ENCODE measurements at regions not wholly inside any gene's neighbourhood (a gene's known extent, or its start where the extent isn't known, plus 50 kb on each side); places are given as distances from the start of the nearest gene placed in this dataset.
A peak's percentile ranks its signal among the peaks of the same experiment; 100 is the strongest.

GRCh38 chr10:4501306-4501705, 324.7 kb upstream of the AKR1E2 start:
- no peak overlapping the region for H3K27ac Mint-ChIP-seq
- H3K36me3 Mint-ChIP-seq (ENCODE audit: low read depth): no peaks in the 10 kb centered on the region
- no peaks in the 10 kb centered on the region for H3K9me3 Mint-ChIP-seq
- no peaks in the 10 kb centered on the region for H3K27me3 Mint-ChIP-seq (ENCODE audit: low read depth)
- DNase-seq: no peak
- intact Hi-C loops (cut with micrococcal nuclease): no loop called here
- no peak overlapping the region for H3K4me3 Mint-ChIP-seq
- H3K4me1 Mint-ChIP-seq (ENCODE audit: low read depth): no peaks in the 10 kb centered on the region
- CTCF ChIA-PET: no interaction called here

- Mint-ChIP-seq H3K9me3 (no peaks in the 10 kb centered on the region), H3K27ac (no peak overlapping the region), H3K27me3 (ENCODE audit: low read depth) (no peaks in the 10 kb centered on the region), H3K4me1 (ENCODE audit: low read depth) (no peaks in the 10 kb centered on the region), H3K36me3 (ENCODE audit: low read depth) (no peaks in the 10 kb centered on the region), H3K4me3 (no peak overlapping the region)
- no peak for DNase-seq
- intact Hi-C loops (cut with micrococcal nuclease): no loop called here
- CTCF ChIA-PET: interaction anchor here (1.1 kb wide), 1 partner anchor 1305 kb away, joined by 3 read pairs; no protein-coding TSS in a partner anchor
Observed at GRCh38 chr10:4498711-4499251, 327.2 kb upstream of the AKR1E2 start.

DNA sequence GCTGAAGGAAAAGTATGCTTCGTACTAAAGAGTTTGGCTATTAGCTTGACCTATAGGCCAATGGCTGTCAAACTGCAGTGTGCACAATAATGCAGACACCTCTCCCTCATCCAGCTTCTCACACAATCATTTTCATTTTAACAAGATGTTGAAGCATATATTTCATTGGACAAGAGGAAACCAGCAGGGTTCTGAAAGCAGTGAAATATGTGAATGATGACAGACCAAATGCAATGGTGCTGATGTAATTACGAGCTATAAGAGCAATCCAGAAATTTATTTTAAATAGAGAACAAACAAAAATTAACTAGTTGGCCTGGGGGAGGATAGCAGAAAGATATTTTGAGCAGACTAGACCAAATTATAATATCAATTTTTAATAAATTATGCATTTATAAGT, 331.5 kb upstream of the AKR1E2 start:
- Mint-ChIP-seq H3K27me3 (ENCODE audit: low read depth) (peaks cover 8% of the 10 kb centered on the region), H3K4me3 (no peak overlapping the region), H3K4me1 (ENCODE audit: low read depth) (no peaks in the 10 kb centered on the region)

DNA sequence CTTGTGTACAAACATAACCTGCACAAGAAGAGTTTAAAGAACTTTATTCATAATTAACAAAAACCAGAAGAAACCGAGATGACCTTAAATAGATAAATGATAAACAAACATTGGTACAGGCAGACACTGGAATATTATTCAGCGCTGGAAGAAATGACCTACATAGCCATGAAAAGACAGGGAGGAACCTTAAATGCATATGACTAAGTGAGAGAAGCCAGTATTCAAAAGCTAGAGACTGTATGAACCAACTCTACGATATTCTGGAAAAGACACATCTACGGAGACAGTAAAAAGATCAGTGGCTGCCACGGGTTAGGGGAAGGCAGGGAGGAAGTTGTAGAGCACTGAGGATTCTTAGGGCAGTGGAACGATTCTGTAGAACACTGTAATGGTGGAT, 333.8 kb upstream of the AKR1E2 start:
- H3K4me3 Mint-ChIP-seq: no peak overlapping the region
- H3K4me1 Mint-ChIP-seq (ENCODE audit: low read depth): no peaks in the 10 kb centered on the region
- peaks cover 12% of the 10 kb centered on the region for H3K27me3 Mint-ChIP-seq (ENCODE audit: low read depth)
- no peaks in the 10 kb centered on the region for H3K36me3 Mint-ChIP-seq (ENCODE audit: low read depth)
- H3K9me3 Mint-ChIP-seq: no peaks in the 10 kb centered on the region
- no peak overlapping the region for H3K27ac Mint-ChIP-seq
- CTCF ChIA-PET: no interaction called here
- no peak for DNase-seq
- intact Hi-C loops (cut with micrococcal nuclease): no loop called here

More for the DNA sequence above, 331.5 kb upstream of the AKR1E2 start:
- H3K9me3 Mint-ChIP-seq: no peaks in the 10 kb centered on the region
- CTCF ChIA-PET: no interaction called here
- H3K27ac Mint-ChIP-seq: no peak overlapping the region
- no peaks in the 10 kb centered on the region for H3K36me3 Mint-ChIP-seq (ENCODE audit: low read depth)
- intact Hi-C loops (cut with micrococcal nuclease): no loop called here
- no peak for DNase-seq

GRCh38 chr10:4488904-4489303, 337.1 kb upstream of the AKR1E2 start:
- intact Hi-C loops (cut with micrococcal nuclease): no loop called here
- H3K4me3 Mint-ChIP-seq: no peak overlapping the region
- CTCF ChIA-PET: interaction anchor here (0.7 kb wide), 1 partner anchor 9 kb away, joined by 5 read pairs; no protein-coding TSS in a partner anchor
- H3K27ac Mint-ChIP-seq: no peak overlapping the region
- no peak for DNase-seq
- H3K9me3 Mint-ChIP-seq: no peaks in the 10 kb centered on the region
- no peaks in the 10 kb centered on the region for H3K4me1 Mint-ChIP-seq (ENCODE audit: low read depth)
- H3K27me3 Mint-ChIP-seq (ENCODE audit: low read depth): peaks cover 12% of the 10 kb centered on the region
- H3K36me3 Mint-ChIP-seq (ENCODE audit: low read depth): no peaks in the 10 kb centered on the region

DNA sequence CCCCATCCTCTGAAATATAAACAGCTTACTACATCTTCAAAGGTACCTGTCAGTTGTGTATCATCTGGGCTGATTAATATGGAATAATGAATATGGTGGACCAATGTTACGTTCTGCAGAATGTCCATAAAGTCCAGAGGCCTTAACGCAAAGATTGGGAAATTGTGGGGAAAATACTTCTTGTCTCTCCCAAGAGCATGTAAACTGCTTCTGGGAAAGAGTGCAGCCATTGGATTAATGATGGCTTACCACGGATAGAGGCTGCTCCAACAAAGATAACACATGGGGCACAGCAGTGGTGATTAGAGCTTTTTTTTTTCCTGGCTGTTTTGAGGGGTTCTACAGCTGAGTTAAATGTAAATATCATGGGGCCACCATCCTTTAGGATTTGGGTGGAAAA, 340.4 kb upstream of the AKR1E2 start:
- intact Hi-C loops (cut with micrococcal nuclease): no loop called here
- no peaks in the 10 kb centered on the region for H3K36me3 Mint-ChIP-seq (ENCODE audit: low read depth)
- H3K27ac Mint-ChIP-seq: no peak overlapping the region
- H3K4me1 Mint-ChIP-seq (ENCODE audit: low read depth): peaks cover 11% of the 10 kb centered on the region
- H3K9me3 Mint-ChIP-seq: no peaks in the 10 kb centered on the region
- no peak overlapping the region for H3K4me3 Mint-ChIP-seq
- H3K27me3 Mint-ChIP-seq (ENCODE audit: low read depth): peaks cover 5% of the 10 kb centered on the region
- no peak for DNase-seq
- CTCF ChIA-PET: interaction anchor here (0.6 kb wide), 1 partner anchor 1288 kb away, joined by 3 read pairs; no protein-coding TSS in a partner anchor

GRCh38 chr10:4483811-4484210, 342.2 kb upstream of the AKR1E2 start:
- Mint-ChIP-seq H3K36me3 (ENCODE audit: low read depth) (peaks cover 1% of the 10 kb centered on the region), H3K27ac (no peak overlapping the region), H3K4me3 (no peak overlapping the region), H3K4me1 (ENCODE audit: low read depth) (peaks cover 11% of the 10 kb centered on the region), H3K27me3 (ENCODE audit: low read depth) (peaks cover 5% of the 10 kb centered on the region), H3K9me3 (peaks cover 9% of the 10 kb centered on the region)
- intact Hi-C loops (cut with micrococcal nuclease): no loop called here
- DNase-seq: no peak
- CTCF ChIA-PET: interaction anchor here (0.6 kb wide), 1 partner anchor 332 kb away, joined by 4 read pairs; no protein-coding TSS in a partner anchor

DNA sequence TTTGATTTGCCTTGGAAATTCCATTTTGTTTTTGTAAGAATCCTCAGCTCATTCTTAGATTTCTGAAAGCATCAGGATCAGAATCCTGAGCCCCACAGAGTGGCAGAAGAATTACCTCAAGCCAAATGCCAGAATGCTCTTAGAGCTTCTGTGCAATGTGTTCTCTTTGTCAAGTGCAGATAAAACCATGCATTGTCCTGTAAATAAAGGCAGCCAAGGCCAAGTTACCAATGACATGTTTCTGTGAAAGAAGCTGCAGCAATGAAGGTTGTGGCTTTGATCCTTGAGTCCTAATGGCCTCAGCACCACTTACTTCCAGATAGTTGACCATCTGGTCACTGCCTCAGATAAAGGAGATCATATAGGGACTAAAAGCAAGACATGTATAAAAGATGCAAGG, 343.3 kb upstream of the AKR1E2 start:
- intact Hi-C loops (cut with micrococcal nuclease): no loop called here
- Mint-ChIP-seq H3K4me3 (no peak overlapping the region), H3K4me1 (ENCODE audit: low read depth) (peaks cover 11% of the 10 kb centered on the region), H3K9me3 (peaks cover 9% of the 10 kb centered on the region), H3K27ac (no peak overlapping the region), H3K36me3 (ENCODE audit: low read depth) (peaks cover 1% of the 10 kb centered on the region), H3K27me3 (ENCODE audit: low read depth) (peaks cover 2% of the 10 kb centered on the region)
- DNase-seq: no peak
- CTCF ChIA-PET: no interaction called here

GRCh38 chr10:4481192-4481591, 344.8 kb upstream of the AKR1E2 start:
- intact Hi-C loops (cut with micrococcal nuclease): no loop called here
- peaks cover 9% of the 10 kb centered on the region for H3K9me3 Mint-ChIP-seq
- H3K4me3 Mint-ChIP-seq: no peak overlapping the region
- no peak overlapping the region for H3K27ac Mint-ChIP-seq
- H3K4me1 Mint-ChIP-seq (ENCODE audit: low read depth): peaks cover 11% of the 10 kb centered on the region
- peaks cover 1% of the 10 kb centered on the region for H3K36me3 Mint-ChIP-seq (ENCODE audit: low read depth)
- CTCF ChIA-PET: no interaction called here
- no peak for DNase-seq
- H3K27me3 Mint-ChIP-seq (ENCODE audit: low read depth): peaks cover 2% of the 10 kb centered on the region

DNA sequence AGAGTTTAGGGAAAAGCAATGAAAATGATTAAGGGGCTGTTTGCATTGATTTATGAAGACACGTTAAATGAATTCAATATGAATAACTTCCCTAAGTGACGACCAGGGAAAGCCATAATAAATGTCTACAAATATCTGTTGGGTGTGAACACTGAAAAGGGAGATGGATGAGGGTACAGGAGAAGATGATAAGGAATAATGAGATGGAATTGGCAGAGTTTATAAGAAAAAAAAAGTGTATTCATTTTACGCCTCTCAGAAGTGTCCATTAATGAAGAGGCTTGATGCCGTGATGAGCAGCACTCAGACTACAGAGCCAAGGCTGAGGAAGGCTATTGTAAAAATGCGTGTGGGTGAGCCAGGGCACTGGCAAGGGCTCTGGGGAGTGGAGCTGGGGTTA, 346.7 kb upstream of the AKR1E2 start:
- CTCF ChIA-PET: interaction anchor here (0.7 kb wide), 1 partner anchor 177 kb away, joined by 4 read pairs; no protein-coding TSS in a partner anchor
- H3K36me3 Mint-ChIP-seq (ENCODE audit: low read depth): peaks cover 1% of the 10 kb centered on the region

DNA sequence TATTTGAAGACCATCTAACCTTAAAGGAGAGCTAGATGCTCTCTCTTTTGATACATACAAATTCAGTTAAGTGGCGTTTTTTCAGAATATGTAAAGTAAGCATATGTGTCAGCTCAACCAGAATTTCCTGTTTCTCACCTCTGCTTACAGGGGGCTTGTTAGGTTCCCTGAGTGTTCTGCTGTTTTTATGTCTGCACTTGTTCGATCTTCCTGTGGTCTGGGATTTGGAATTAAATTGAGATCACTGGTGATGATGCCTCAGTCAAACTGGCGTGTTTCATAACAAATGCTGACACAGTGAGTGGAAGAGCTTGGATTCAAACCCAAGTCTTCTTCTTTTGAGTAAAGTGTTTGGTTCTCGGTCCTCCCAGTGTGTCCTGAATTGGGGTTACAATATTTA, 348.3 kb upstream of the AKR1E2 start:
- H3K4me3 Mint-ChIP-seq: no peak overlapping the region
- H3K27me3 Mint-ChIP-seq (ENCODE audit: low read depth): peaks cover 9% of the 10 kb centered on the region
- H3K27ac Mint-ChIP-seq: no peak overlapping the region
- intact Hi-C loops (cut with micrococcal nuclease): no loop called here
- peaks cover 9% of the 10 kb centered on the region for H3K9me3 Mint-ChIP-seq
- peaks cover 17% of the 10 kb centered on the region for H3K4me1 Mint-ChIP-seq (ENCODE audit: low read depth)
- CTCF ChIA-PET: no interaction called here
- DNase-seq: no peak
- peaks cover 1% of the 10 kb centered on the region for H3K36me3 Mint-ChIP-seq (ENCODE audit: low read depth)

More for the DNA sequence above, 346.7 kb upstream of the AKR1E2 start:
- DNase-seq: no peak
- Mint-ChIP-seq H3K27ac (no peak overlapping the region), H3K9me3 (peaks cover 9% of the 10 kb centered on the region), H3K4me3 (no peak overlapping the region), H3K4me1 (ENCODE audit: low read depth) (peaks cover 17% of the 10 kb centered on the region), H3K27me3 (ENCODE audit: low read depth) (peaks cover 2% of the 10 kb centered on the region)
- intact Hi-C loops (cut with micrococcal nuclease): no loop called here

DNA sequence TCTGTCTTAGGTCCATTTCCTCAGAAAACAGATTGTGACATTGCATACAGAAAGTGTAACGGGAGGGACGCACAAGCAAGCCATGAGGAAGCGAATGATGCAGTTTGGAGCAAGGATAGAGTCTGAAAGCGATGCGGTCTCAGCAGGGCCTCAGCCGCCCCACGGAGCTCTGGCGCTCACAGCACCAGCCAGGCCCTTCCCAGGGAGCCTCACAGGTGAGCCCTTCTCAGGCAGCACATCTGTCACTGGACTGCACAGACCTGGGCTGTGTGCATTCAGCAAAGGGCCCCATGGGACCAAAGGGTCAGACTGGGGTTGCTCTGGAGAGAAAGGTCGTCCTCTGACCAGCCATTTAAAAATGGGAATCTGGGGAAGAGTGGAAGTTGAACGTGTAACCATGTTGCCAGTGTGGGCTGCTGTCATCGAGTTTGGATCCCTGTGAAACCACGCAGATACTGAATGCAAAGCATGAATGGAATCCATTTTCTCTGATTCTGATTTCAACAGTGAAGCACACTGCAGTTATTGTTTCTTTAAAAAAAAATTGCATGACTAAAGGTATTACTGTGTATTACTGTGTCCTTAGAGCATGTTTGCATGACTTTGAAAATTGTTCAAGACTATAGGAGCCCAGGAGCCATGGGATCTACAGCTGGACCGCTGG, 350.0 kb upstream of the AKR1E2 start:
- no peak overlapping the region for H3K4me3 Mint-ChIP-seq
- no peak for DNase-seq
- peaks cover 9% of the 10 kb centered on the region for H3K9me3 Mint-ChIP-seq
- peaks cover 6% of the 10 kb centered on the region for H3K4me1 Mint-ChIP-seq (ENCODE audit: low read depth)
- intact Hi-C loops (cut with micrococcal nuclease): no loop called here
- CTCF ChIA-PET: no interaction called here
- H3K36me3 Mint-ChIP-seq (ENCODE audit: low read depth): peaks cover 1% of the 10 kb centered on the region
- H3K27me3 Mint-ChIP-seq (ENCODE audit: low read depth): peaks cover 9% of the 10 kb centered on the region
- H3K27ac Mint-ChIP-seq: no peak overlapping the region

DNA sequence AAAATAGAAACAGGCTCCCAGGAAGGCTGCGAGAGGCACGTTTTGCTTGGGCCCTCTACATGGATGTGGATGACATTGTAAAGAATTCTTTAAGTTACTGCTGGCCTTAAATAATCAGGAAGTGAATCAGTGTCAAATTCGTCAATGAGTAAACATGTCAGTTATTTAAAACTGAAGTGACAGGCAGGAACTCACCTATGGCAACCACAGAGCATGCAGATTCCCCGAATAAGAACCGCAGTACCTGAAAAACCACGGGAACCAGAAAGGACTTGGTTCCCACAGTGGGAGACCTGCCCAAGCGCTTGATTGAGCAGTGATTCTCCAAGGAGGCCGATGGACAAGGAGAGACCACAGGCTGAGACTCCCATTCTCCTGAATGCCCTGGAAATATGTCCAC, 351.2 kb upstream of the AKR1E2 start:
- no peak overlapping the region for H3K4me3 Mint-ChIP-seq
- DNase-seq: peak; percentile 22
- intact Hi-C loops (cut with micrococcal nuclease): no loop called here
- CTCF ChIA-PET: interaction anchor here (0.7 kb wide), 1 partner anchor 198 kb away, joined by 5 read pairs; no protein-coding TSS in a partner anchor
- no peak overlapping the region for H3K27ac Mint-ChIP-seq
- H3K36me3 Mint-ChIP-seq (ENCODE audit: low read depth): peaks cover 1% of the 10 kb centered on the region
- peaks cover 13% of the 10 kb centered on the region for H3K27me3 Mint-ChIP-seq (ENCODE audit: low read depth)
- H3K4me1 Mint-ChIP-seq (ENCODE audit: low read depth): peaks cover 6% of the 10 kb centered on the region
- H3K9me3 Mint-ChIP-seq: peaks cover 9% of the 10 kb centered on the region

Measured in activated naive CD4-positive, alpha-beta T cell treated with anti-CD3 and anti-CD28 coated beads for 36 hours (primary cell).